Breast epithelium (tissue), 4 donors: ENCODE measurements at regions not wholly inside any gene's neighbourhood (a gene's known extent, or its start where the extent isn't known, plus 50 kb on each side); places are given as distances from the start of the nearest gene placed in this dataset.

Source experiments
- DNase-seq, 2 donors: peaks; one replicate each; pipeline ENCODE4 v3.0.0-alpha.2; 2019; ENCODE audit warnings: low spot score in 2 of 2
- H3K27ac ChIP-seq, 2 donors: fragments of 200-600 bp; sonication (generic) in 1 of 2; one replicate each; pipeline ENCODE4 v1.5.1; 2016 to 2019; ENCODE audit warnings: mild to moderate bottlenecking in 1 of 2
- H3K27me3 ChIP-seq, 2 donors: fragments of 200-600 bp; sonication (generic) in 1 of 2; one replicate each; pipeline versions ENCODE4 v1.5.1 to v1.6.0; 2017 to 2019; ENCODE audit warnings: control low read depth in 1 of 2, mild to moderate bottlenecking in 1 of 2
- H3K36me3 ChIP-seq: fragments of 200-600 bp; one replicate; pipeline ENCODE4 v1.5.1; 2019
- H3K4me1 ChIP-seq, 2 donors: fragments of 200-600 bp; sonication (generic); one replicate each; pipeline ENCODE4 v1.5.1; 2016 to 2019; ENCODE audit warnings: control low read depth in 1 of 2
- H3K4me3 ChIP-seq, 3 donors: fragments of 200-600 bp; sonication (generic); 1 replicate in 2 of 3; 2 replicates in 1 of 3; pipeline ENCODE4 v1.5.1; 2016 to 2019; ENCODE audit warnings: mild to moderate bottlenecking in 3 of 3, moderate library complexity in 2 of 3
- H3K9me3 ChIP-seq, 2 donors: fragments of 200-600 bp; sonication (generic) in 1 of 2; one replicate each; pipeline ENCODE4 v1.5.1; 2016 to 2019; ENCODE audit warnings: control low read depth in 1 of 2
- POLR2A ChIP-seq: fragments of 450-650 bp; IDR thresholded peaks from one replicate; pipeline ENCODE4 v1.6.1; 2016; ENCODE audit warnings: antibody characterized with exemption, mild to moderate bottlenecking, moderate library complexity
- POLR2AphosphoS5 ChIP-seq, 3 donors: sonication (generic); formaldehyde crosslinking; IDR thresholded peaks; one replicate each; pipeline ENCODE4 v1.6.1; 2017; ENCODE audit warnings: antibody characterized with exemption in 3 of 3
- intact Hi-C: fragments of 100-400 bp; cut with DNase I; formaldehyde crosslinking; loops from one replicate; pipeline ENCODE4 v1.15.1; 2023; ENCODE audit warnings: low total_unique reads
- TF ChIP-seq, protein P1 (sequence below), 3 donors: fragments of 450-650 bp; IDR thresholded peaks; one replicate each; pipeline ENCODE4 v1.5.1; 2016 to 2017; ENCODE audit warnings: antibody characterized with exemption in 3 of 3, mild to moderate bottlenecking in 3 of 3, moderate library complexity in 3 of 3

DNA sequence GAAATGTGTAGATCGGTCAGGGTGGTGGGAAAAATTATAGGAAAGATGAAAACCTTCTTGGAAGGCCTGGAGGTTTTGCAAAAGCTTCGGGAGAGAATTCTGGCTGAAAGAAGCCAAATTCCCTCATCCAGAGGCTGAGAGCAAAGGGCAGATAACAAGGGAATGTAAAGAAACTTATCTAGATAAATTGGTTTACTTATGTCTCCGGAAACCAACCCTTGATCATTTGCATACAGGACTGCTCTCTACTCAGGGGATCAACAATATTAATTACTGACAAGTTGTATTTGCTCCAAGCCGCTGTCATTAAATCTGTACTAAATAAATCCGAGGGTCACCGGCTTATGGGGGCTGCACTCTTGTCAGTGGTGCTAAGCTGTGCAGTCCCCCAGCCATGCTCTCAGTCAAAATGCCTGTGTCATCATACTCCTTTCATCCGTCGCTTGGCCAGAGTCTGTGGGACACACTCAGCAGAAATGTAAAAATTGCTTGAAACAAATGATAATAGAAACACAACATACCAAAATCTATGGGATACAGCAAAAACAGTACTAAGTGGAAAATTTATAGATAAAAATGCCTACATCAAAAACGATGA is 715.7 kb downstream of the KCTD8 start:
- DNase-seq = no peak
- Histone ChIP-seq H3K4me1 (no peaks in the 10 kb centered on the region), H3K9me3 (no peaks in the 10 kb centered on the region), H3K36me3 (no peaks in the 10 kb centered on the region), H3K27me3 (no peaks in the 10 kb centered on the region), H3K4me3 (no peak overlapping the region), H3K27ac (no peak overlapping the region)
- intact Hi-C loops = no loop called here
- no peak for TF ChIP-seq POLR2AphosphoS5 (IDR thresholded peaks at IDR 0.05)
- TF ChIP-seq, protein P1, sequence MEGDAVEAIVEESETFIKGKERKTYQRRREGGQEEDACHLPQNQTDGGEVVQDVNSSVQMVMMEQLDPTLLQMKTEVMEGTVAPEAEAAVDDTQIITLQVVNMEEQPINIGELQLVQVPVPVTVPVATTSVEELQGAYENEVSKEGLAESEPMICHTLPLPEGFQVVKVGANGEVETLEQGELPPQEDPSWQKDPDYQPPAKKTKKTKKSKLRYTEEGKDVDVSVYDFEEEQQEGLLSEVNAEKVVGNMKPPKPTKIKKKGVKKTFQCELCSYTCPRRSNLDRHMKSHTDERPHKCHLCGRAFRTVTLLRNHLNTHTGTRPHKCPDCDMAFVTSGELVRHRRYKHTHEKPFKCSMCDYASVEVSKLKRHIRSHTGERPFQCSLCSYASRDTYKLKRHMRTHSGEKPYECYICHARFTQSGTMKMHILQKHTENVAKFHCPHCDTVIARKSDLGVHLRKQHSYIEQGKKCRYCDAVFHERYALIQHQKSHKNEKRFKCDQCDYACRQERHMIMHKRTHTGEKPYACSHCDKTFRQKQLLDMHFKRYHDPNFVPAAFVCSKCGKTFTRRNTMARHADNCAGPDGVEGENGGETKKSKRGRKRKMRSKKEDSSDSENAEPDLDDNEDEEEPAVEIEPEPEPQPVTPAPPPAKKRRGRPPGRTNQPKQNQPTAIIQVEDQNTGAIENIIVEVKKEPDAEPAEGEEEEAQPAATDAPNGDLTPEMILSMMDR (IDR thresholded peaks at IDR 0.05) = no peak
- no peak for TF ChIP-seq POLR2A

DNA sequence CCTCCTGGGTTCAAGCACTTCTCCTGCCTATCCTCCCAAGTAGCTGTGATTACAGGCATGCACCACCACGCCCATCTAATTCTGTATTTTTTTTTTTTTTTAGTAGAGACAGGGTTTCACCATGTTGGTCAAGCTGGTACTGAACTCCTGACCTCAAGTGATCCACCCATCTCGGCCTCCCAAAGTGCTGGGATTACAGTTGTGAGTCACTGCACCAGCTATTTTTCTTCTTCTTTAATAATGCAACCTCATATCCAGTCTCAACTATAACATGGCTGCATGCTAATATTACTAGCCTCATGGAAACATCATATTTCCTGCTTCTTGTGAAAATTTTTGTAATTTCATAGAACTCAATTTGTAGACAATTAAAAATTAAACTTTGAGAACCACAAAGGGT is 706.5 kb downstream of the KCTD8 start:
- no peak for TF ChIP-seq POLR2A
- TF ChIP-seq, protein P1 (IDR thresholded peaks at IDR 0.05) = no peak
- TF ChIP-seq POLR2AphosphoS5 (IDR thresholded peaks at IDR 0.05) = no peak
- no peak for DNase-seq
- intact Hi-C loops = no loop called here

DNA sequence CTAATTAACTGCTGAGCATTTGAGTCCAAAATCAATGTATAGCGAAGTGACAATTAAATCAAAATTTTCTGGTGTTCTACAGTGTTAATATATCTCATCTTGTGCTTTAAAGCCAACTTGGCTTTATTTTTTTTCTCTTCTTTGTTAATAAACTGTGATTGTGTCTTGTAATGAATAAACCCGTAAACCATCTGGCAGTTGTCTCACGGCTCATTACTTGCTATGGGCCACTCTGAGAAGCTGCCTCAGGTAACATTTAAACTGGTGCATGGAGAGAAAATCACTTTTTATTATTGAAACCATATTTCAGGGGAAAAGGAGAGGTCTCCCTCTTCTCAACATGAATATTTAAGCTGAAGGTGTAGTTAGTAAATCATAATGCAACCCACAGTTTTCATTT is 694.0 kb downstream of the KCTD8 start:
- Histone ChIP-seq H3K27ac (no peak overlapping the region), H3K27me3 (no peaks in the 10 kb centered on the region), H3K9me3 (no peaks in the 10 kb centered on the region), H3K4me3 (no peak overlapping the region), H3K4me1 (no peaks in the 10 kb centered on the region), H3K36me3 (no peaks in the 10 kb centered on the region)
- no peak for DNase-seq
- intact Hi-C loops = no loop called here
- TF ChIP-seq, protein P1 (IDR thresholded peaks at IDR 0.05) = no peak
- TF ChIP-seq POLR2A = no peak
- TF ChIP-seq POLR2AphosphoS5 (IDR thresholded peaks at IDR 0.05) = no peak

More for the DNA sequence above, 706.5 kb downstream of the KCTD8 start:
- no peaks in the 10 kb centered on the region for H3K9me3 ChIP-seq
- H3K4me1 ChIP-seq = no peaks in the 10 kb centered on the region
- no peaks in the 10 kb centered on the region for H3K27me3 ChIP-seq
- no peak overlapping the region for H3K4me3 ChIP-seq
- no peak overlapping the region for H3K27ac ChIP-seq
- H3K36me3 ChIP-seq = no peaks in the 10 kb centered on the region

DNA sequence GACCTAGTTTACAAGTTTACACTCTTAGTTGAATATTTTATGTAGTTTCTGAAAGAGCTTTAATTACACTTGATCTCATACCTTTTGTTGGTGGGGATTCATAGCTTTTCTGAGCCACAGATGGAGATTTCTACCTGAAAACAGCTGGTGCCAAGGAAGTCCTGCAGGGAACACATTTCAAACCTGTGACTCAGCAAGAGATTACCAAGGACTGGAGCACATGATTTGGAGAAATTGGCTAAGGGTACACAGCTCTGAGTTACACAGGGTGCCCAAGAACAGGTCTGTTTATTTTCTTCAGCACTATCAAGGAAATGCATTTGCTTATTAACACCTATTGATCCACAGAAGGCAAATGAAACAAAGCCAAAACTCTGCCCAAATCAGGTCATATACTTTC is 691.5 kb downstream of the KCTD8 start:
- no peak overlapping the region for H3K4me3 ChIP-seq
- no peak overlapping the region for H3K27ac ChIP-seq
- TF ChIP-seq, protein P1 (IDR thresholded peaks at IDR 0.05) = no peak
- no peak for TF ChIP-seq POLR2AphosphoS5 (IDR thresholded peaks at IDR 0.05)
- H3K4me1 ChIP-seq = no peaks in the 10 kb centered on the region
- no peaks in the 10 kb centered on the region for H3K27me3 ChIP-seq
- intact Hi-C loops = no loop called here
- no peak for DNase-seq
- no peaks in the 10 kb centered on the region for H3K36me3 ChIP-seq
- no peaks in the 10 kb centered on the region for H3K9me3 ChIP-seq

DNA sequence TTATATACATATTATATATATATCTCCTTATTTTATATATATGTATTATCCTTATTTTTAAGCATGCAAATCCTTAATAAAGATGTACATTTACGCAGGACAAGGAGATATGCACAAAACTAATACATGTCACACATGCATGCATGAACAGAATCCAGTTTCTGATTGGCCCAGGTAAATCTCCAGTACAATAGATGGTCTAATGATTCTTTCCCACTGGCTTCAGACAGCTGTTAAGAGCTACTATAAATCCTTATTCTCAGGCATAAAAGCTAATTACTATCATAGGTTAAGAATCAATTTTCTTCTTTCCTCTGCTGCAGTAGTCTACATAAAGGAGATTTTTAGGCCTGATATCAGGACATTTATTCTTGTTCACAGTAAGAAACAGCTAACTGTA is 689.8 kb downstream of the KCTD8 start:
- intact Hi-C loops = no loop called here
- TF ChIP-seq POLR2AphosphoS5 (IDR thresholded peaks at IDR 0.05) (no peak), POLR2A (no peak)
- TF ChIP-seq, protein P1 (IDR thresholded peaks at IDR 0.05) = no peak
- no peak for DNase-seq
- Histone ChIP-seq H3K4me3 (no peak overlapping the region), H3K9me3 (no peaks in the 10 kb centered on the region), H3K36me3 (no peaks in the 10 kb centered on the region), H3K4me1 (no peaks in the 10 kb centered on the region), H3K27me3 (no peaks in the 10 kb centered on the region), H3K27ac (no peak overlapping the region)
